HAP-1 (cell line): ENCODE measurements at regions not wholly inside any gene's neighbourhood (a gene's known extent, or its start where the extent isn't known, plus 50 kb on each side); places are given as distances from the start of the nearest gene placed in this dataset.

ENCODE experiments used
- DNase-seq, 2 experiments: peaks; one replicate each; pipeline ENCODE4 v3.0.0-alpha.2; 2016 to 2020; ENCODE audit warnings: low spot score in 2 of 2
- H3K27me3 ChIP-seq: fragments of 250-450 bp; sonication (Bioruptor Pico); 2 replicates; pipeline ENCODE4 v1.5.1; 2020; ENCODE audit warnings: low read depth, mild to moderate bottlenecking, moderate library complexity
- H3K36me3 ChIP-seq: fragments of 250-450 bp; sonication (Bioruptor Pico); replicated peaks from 2 replicates; pipeline ENCODE4 v1.5.1; 2020; ENCODE audit warnings: mild to moderate bottlenecking
- H3K4me1 ChIP-seq: fragments of 250-450 bp; sonication (Bioruptor Pico); 2 replicates; pipeline ENCODE4 v1.5.1; 2020; ENCODE audit warnings: mild to moderate bottlenecking
- H3K4me3 ChIP-seq: fragments of 250-450 bp; sonication (Bioruptor Pico); 2 replicates; pipeline ENCODE4 v1.5.1; 2020; ENCODE audit warnings: mild to moderate bottlenecking, moderate library complexity
- H3K9me3 ChIP-seq: fragments of 250-450 bp; sonication (Bioruptor Pico); 2 replicates; pipeline ENCODE4 v1.5.1; 2020; ENCODE audit warnings: mild to moderate bottlenecking, moderate library complexity
- in situ Hi-C: fragments of 300-500 bp; cut with MboI; formaldehyde crosslinking; loops from 3 replicates; pipeline ENCODE4 v1.14.3; 2020; ENCODE audit warnings: low sequenced_read_pairs, inconsistent platforms, mixed read lengths

GRCh38 chr2:22912398-22912797 is 472.6 kb upstream of the KLHL29 start:
- H3K27me3 ChIP-seq: no peaks in the 10 kb centered on the region
- DNase-seq: no peak
- H3K36me3 ChIP-seq: no peaks in the 10 kb centered on the region
- no peaks in the 10 kb centered on the region for H3K4me1 ChIP-seq
- H3K4me3 ChIP-seq: no peak overlapping the region
- no peaks in the 10 kb centered on the region for H3K9me3 ChIP-seq
- in situ Hi-C loops: no loop called here

- no peak overlapping the region for H3K4me3 ChIP-seq
- no peaks in the 10 kb centered on the region for H3K36me3 ChIP-seq
- DNase-seq: no peak
- no peaks in the 10 kb centered on the region for H3K4me1 ChIP-seq
- no peaks in the 10 kb centered on the region for H3K9me3 ChIP-seq
- no peaks in the 10 kb centered on the region for H3K27me3 ChIP-seq
- in situ Hi-C loops: no loop called here
These were observed 455.0 kb upstream of the KLHL29 start for GRCh38 chr2:22929998-22930397.

GRCh38 chr2:22930781-22931180 is 454.2 kb upstream of the KLHL29 start:
- Histone ChIP-seq H3K4me1 (no peaks in the 10 kb centered on the region), H3K9me3 (no peaks in the 10 kb centered on the region), H3K4me3 (no peak overlapping the region), H3K27me3 (no peaks in the 10 kb centered on the region), H3K36me3 (no peaks in the 10 kb centered on the region)
- in situ Hi-C loops: no loop called here
- DNase-seq: no peak

- DNase-seq: no peak
- Histone ChIP-seq H3K4me3 (no peak overlapping the region), H3K9me3 (no peaks in the 10 kb centered on the region), H3K36me3 (no peaks in the 10 kb centered on the region), H3K4me1 (no peaks in the 10 kb centered on the region), H3K27me3 (no peaks in the 10 kb centered on the region)
- in situ Hi-C loops: no loop called here
These were observed 452.7 kb upstream of the KLHL29 start for GRCh38 chr2:22932288-22932687.

GRCh38 chr2:22934747-22935146 is 450.2 kb upstream of the KLHL29 start:
- in situ Hi-C loops: no loop called here

GRCh38 chr2:22942441-22942840 is 442.5 kb upstream of the KLHL29 start:
- no peak for DNase-seq
- Histone ChIP-seq H3K9me3 (no peaks in the 10 kb centered on the region), H3K4me3 (no peak overlapping the region), H3K27me3 (no peaks in the 10 kb centered on the region), H3K36me3 (no peaks in the 10 kb centered on the region), H3K4me1 (no peaks in the 10 kb centered on the region)
- in situ Hi-C loops: no loop called here

More at GRCh38 chr2:22934747-22935146, 450.2 kb upstream of the KLHL29 start:
- Histone ChIP-seq H3K4me1 (no peaks in the 10 kb centered on the region), H3K36me3 (no peaks in the 10 kb centered on the region), H3K4me3 (no peak overlapping the region), H3K9me3 (no peaks in the 10 kb centered on the region), H3K27me3 (no peaks in the 10 kb centered on the region)
- DNase-seq: no peak

- no peak for DNase-seq
- Histone ChIP-seq H3K9me3 (no peaks in the 10 kb centered on the region), H3K4me1 (no peaks in the 10 kb centered on the region), H3K36me3 (no peaks in the 10 kb centered on the region), H3K27me3 (no peaks in the 10 kb centered on the region), H3K4me3 (no peak overlapping the region)
- in situ Hi-C loops: no loop called here
These were observed 440.8 kb upstream of the KLHL29 start for GRCh38 chr2:22944143-22944542.

GRCh38 chr2:22946553-22946952 is 438.4 kb upstream of the KLHL29 start:
- DNase-seq: no peak
- H3K4me1 ChIP-seq: no peaks in the 10 kb centered on the region
- H3K4me3 ChIP-seq: no peak overlapping the region
- no peaks in the 10 kb centered on the region for H3K27me3 ChIP-seq
- H3K36me3 ChIP-seq: no peaks in the 10 kb centered on the region
- in situ Hi-C loops: no loop called here
- H3K9me3 ChIP-seq: no peaks in the 10 kb centered on the region

- no peak for DNase-seq
- H3K27me3 ChIP-seq: no peaks in the 10 kb centered on the region
- H3K4me3 ChIP-seq: no peak overlapping the region
- no peaks in the 10 kb centered on the region for H3K9me3 ChIP-seq
- no peaks in the 10 kb centered on the region for H3K36me3 ChIP-seq
- in situ Hi-C loops: no loop called here
- no peaks in the 10 kb centered on the region for H3K4me1 ChIP-seq
These were observed 437.2 kb upstream of the KLHL29 start for GRCh38 chr2:22947741-22948140.

- no peaks in the 10 kb centered on the region for H3K36me3 ChIP-seq
- no peaks in the 10 kb centered on the region for H3K27me3 ChIP-seq
- DNase-seq: no peak
- no peaks in the 10 kb centered on the region for H3K4me1 ChIP-seq
- in situ Hi-C loops: no loop called here
- H3K4me3 ChIP-seq: no peak overlapping the region
- no peaks in the 10 kb centered on the region for H3K9me3 ChIP-seq
These were observed 434.5 kb upstream of the KLHL29 start for GRCh38 chr2:22950431-22950830.

GRCh38 chr2:22952656-22953225 is 432.2 kb upstream of the KLHL29 start:
- no peaks in the 10 kb centered on the region for H3K36me3 ChIP-seq
- in situ Hi-C loops: no loop called here
- H3K4me1 ChIP-seq: no peaks in the 10 kb centered on the region
- no peak for DNase-seq
- H3K4me3 ChIP-seq: no peak overlapping the region
- no peaks in the 10 kb centered on the region for H3K9me3 ChIP-seq
- no peaks in the 10 kb centered on the region for H3K27me3 ChIP-seq

GRCh38 chr2:22957446-22957845 is 427.5 kb upstream of the KLHL29 start:
- Histone ChIP-seq H3K27me3 (no peaks in the 10 kb centered on the region), H3K4me3 (no peak overlapping the region), H3K36me3 (no peaks in the 10 kb centered on the region), H3K9me3 (no peaks in the 10 kb centered on the region), H3K4me1 (no peaks in the 10 kb centered on the region)
- in situ Hi-C loops: no loop called here
- DNase-seq: no peak

- in situ Hi-C loops: no loop called here
- Histone ChIP-seq H3K4me3 (no peak overlapping the region), H3K27me3 (no peaks in the 10 kb centered on the region), H3K9me3 (no peaks in the 10 kb centered on the region), H3K36me3 (no peaks in the 10 kb centered on the region), H3K4me1 (no peaks in the 10 kb centered on the region)
- no peak for DNase-seq
These were observed 426.7 kb upstream of the KLHL29 start for GRCh38 chr2:22958308-22958707.

GRCh38 chr2:22967756-22968155 is 417.2 kb upstream of the KLHL29 start:
- DNase-seq: no peak
- no peaks in the 10 kb centered on the region for H3K36me3 ChIP-seq
- H3K4me3 ChIP-seq: no peak overlapping the region
- no peaks in the 10 kb centered on the region for H3K27me3 ChIP-seq
- in situ Hi-C loops: no loop called here
- no peaks in the 10 kb centered on the region for H3K9me3 ChIP-seq
- no peaks in the 10 kb centered on the region for H3K4me1 ChIP-seq

- no peak for DNase-seq
- in situ Hi-C loops: no loop called here
- Histone ChIP-seq H3K4me1 (no peaks in the 10 kb centered on the region), H3K36me3 (no peaks in the 10 kb centered on the region), H3K9me3 (no peaks in the 10 kb centered on the region), H3K4me3 (no peak overlapping the region), H3K27me3 (no peaks in the 10 kb centered on the region)
These were observed 414.5 kb upstream of the KLHL29 start for GRCh38 chr2:22970284-22970975.
